Endothelial cell of hepatic sinusoid (primary cell): ENCODE measurements at regions not wholly inside any gene's neighbourhood (a gene's known extent, or its start where the extent isn't known, plus 50 kb on each side); places are given as distances from the start of the nearest gene placed in this dataset.

Source experiments
- in situ Hi-C: cut with HindIII; loops from 2 replicates; pipeline ENCODE4 v1.10.0; 2017; ENCODE audit warnings: low sequenced_read_pairs

- in situ Hi-C loops = no loop called here
Observed at GRCh38 chr3:18888370-18888769, 259.9 kb upstream of the KCNH8 start.

DNA sequence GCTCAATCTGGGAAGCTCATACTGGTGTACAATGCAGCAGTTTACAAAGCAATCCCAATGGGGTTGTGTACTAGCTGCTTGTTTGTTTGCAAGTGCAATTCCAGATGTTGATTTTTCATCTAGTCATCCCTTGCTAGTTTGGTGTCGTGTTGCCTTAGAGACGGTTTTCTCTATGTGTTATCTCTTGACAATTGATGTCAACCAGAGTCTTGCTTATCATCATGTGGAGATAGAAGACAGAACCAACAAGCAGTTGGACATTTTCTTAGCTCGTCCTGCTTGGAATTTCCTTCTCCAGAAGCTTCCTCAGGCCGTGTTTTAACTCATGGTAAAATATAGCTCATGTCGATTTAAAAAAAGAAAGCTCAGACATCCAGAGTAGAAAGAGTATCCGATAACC is 262.0 kb upstream of the KCNH8 start:
- in situ Hi-C loops = no loop called here

DNA sequence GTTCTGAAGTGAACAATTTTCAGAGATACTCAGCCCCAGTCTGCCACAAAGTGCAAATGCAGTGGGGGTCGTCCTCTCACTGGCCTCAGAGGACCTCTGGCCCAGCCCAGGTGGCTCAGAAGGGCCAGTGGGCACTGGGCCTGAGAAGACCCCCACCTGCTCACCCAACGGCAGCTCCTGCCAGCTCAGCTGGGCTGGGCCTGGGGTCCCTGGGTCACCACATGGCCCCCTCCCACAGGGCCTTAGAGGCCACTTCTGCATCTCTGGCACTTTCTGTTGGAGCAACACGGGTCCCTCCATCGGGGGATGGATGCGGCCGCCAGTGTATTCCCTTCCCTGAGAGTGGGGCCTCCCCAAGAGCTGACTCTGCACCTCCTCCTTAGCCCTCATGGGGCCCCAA is 262.7 kb upstream of the KCNH8 start:
- in situ Hi-C loops = no loop called here

DNA sequence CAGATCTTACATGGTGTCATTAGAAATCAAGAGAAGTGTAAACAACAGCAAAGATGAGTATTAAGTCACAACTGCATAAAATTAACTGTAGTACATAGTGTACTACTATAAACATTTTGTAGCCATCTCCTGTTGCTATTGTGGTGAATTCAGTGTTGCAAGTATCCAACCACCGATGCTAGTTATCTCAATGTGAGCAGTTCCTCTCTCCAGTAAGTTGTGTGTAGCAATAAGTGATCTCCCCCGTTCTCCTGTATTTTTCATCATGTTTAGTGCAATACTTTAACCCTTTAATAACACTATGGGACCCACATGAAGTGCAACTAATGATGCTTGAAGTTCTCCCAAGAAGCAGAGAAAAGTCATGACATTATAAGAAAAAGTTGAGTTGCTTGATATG is 264.7 kb upstream of the KCNH8 start:
- in situ Hi-C loops = no loop called here

- in situ Hi-C loops = no loop called here
Observed at GRCh38 chr3:18880691-18881090, 267.6 kb upstream of the KCNH8 start.

GRCh38 chr3:18872466-18872865 is 275.8 kb upstream of the KCNH8 start:
- in situ Hi-C loops = no loop called here

DNA sequence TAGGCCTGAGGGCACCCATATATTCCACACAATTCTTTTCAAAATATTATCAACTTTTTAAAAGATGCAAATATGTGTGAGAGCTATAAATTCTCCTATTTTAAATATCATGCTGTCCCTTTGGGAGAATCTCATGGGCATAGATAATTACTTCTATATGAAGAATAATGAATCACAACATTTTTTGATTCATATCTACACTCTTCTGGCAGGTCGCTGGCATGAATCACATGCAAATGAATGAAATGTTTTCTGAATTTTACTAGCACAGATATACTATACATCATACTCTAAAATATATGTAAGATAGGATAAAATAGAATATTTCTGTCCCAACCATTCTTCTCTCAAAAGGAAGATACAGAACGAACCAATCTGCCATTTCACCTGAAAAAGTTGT is 277.7 kb upstream of the KCNH8 start:
- in situ Hi-C loops = no loop called here

GRCh38 chr3:18870074-18870640 is 278.2 kb upstream of the KCNH8 start:
- in situ Hi-C loops = no loop called here

- in situ Hi-C loops = no loop called here
Observed at GRCh38 chr3:18868911-18869689, 279.2 kb upstream of the KCNH8 start.

- in situ Hi-C loops = no loop called here
Observed at GRCh38 chr3:18866899-18867298, 281.4 kb upstream of the KCNH8 start.

- in situ Hi-C loops = no loop called here
Observed at GRCh38 chr3:18864933-18865731, 283.2 kb upstream of the KCNH8 start.

- in situ Hi-C loops = no loop called here
Observed at GRCh38 chr3:18862077-18862476, 286.2 kb upstream of the KCNH8 start.

DNA sequence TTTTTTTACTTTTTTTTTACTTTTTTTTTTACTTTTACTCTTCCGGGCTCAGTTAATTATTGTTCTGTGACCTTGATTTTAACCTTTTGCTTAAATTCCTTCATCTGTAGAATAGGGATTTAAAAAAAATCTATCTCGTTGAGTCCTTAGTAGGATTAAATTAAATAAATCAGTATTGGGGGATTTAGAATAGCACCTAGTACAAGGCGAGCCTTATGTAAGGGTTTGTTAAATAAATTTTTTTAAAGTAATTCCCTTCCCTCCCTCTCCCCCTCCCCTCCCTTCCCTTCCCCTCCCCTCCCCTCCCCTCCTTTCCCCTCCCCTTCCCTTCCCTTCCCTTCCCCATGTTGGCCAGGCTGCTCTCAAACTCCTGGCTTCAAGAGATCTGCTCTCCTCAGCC is 287.2 kb upstream of the KCNH8 start:
- in situ Hi-C loops = no loop called here

DNA sequence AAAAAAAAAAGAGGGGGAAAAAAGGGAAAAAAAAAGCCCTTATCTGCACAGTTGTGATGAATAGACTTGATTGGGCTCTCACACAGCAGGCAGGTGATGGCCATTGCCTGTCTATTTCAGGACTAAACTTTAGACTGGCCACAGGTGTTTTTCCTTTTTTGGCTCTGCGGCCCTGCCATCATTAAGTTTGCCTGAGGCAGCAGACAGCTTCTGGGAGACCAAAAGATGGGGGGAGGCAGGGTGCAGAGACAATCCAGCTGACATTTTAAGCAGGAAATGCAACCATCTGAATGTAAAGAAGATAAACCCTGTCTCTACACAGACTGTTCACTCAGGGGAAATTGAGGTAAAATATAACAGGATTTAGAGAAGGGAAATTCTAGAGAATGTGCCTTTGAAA is 295.0 kb upstream of the KCNH8 start:
- in situ Hi-C loops = no loop called here

DNA sequence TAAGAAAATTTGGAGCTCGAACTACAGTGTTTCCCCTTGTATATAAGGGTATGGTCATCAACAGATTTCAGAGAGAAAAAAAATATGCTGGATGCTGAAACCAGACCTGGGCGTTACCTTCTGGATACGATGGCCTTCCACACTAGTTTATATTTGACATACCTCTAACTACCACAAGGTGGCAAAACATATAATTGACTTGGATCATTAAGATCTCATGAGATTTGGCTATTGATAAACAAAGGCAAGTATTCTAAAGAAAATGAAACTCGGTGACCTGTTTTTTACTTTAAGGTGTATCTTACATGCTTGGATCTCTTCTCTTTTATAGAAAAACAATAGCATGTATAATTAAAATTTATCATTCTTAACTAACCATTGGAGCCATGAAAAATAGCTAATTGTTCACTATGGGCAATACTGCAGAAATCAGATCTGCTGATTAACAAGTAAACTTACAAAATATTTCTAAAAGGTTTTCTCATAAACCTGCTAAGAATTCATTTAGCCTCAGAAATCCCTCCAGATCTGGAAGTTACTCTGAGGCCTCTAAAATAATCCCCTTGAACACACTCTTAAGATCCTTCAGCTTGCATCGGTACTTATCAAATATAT is 300.6 kb upstream of the KCNH8 start:
- in situ Hi-C loops = no loop called here

DNA sequence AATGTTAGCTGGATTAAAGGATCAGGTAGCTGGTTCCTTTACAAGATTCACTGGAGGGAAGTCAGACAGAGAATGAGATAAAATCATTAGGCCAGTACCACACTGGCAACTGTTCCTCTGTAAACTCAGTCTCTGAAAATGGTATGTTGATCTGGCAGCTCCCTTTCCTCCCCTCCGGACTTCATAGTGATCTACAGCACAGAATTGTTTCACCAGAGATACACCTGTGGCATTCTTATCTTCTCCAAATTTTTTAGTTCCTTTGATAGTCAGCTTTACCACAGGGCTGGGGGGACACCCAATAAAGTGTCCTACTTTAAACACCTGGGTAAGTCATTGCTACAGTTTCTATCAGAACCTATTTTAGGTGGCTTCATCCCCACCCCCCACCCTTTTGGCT is 304.3 kb upstream of the KCNH8 start:
- in situ Hi-C loops = no loop called here

GRCh38 chr3:18843188-18843587 is 305.1 kb upstream of the KCNH8 start:
- in situ Hi-C loops = no loop called here

GRCh38 chr3:18841422-18842343 is 306.6 kb upstream of the KCNH8 start:
- in situ Hi-C loops = no loop called here

DNA sequence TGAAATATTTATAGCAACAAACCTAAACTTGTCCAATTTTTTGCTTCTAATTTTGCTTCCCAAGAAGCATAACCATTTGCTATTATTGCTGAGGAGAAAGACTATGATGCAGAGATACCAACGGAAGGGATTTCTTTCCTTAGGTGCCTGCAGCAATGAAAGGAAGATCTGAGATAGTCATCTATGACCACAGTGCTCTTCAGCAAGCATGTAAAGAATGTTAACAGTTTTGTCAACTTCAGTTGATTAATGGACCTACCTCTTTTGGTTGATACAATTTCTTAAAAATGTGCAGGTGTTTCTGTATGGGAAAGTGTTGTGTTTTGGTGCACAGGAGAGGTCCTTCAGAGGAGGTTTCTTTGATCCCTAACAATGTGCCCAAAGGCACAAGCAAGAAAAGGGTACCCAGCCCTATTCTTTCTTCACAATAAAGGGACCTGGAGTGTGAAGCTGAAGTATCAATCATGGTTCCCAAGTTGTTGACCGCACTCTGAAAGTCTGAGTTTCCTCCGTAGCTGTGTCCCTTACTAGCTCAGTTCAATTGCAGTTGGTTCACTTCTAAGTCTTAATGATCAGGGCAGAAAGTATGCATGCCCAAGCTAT is 307.7 kb upstream of the KCNH8 start:
- in situ Hi-C loops = no loop called here

GRCh38 chr3:18838758-18839157 is 309.6 kb upstream of the KCNH8 start:
- in situ Hi-C loops = no loop called here
